Left cardiac atrium (tissue), 4 donors: ENCODE measurements at regions not wholly inside any gene's neighbourhood (a gene's known extent, or its start where the extent isn't known, plus 50 kb on each side); places are given as distances from the start of the nearest gene placed in this dataset.

ENCODE experiments used
- ATAC-seq, 2 donors: fragments of 200-7000 bp; cut with Tn5 transposase; one replicate each; pipeline ENCODE4 v1.9.1; 2020; ENCODE audit warnings: mild to moderate bottlenecking in 2 of 2, moderate library complexity in 2 of 2
- DNase-seq: peaks from one replicate; pipeline ENCODE4 v3.0.0-alpha.2; 2020
- intact Hi-C, 2 donors: fragments of 100-400 bp; cut with DNase I; formaldehyde crosslinking; loops; one replicate each; pipeline versions ENCODE4 v1.14.1 to v1.15.1; 2022 to 2023
- donor health status: DM: no; HTN: yes; CAD: no.
- donor health status: DM: no; HTN: yes; CAD: no; lungs with severe emphysema.
- donor health status: DM: yes; HTN: yes; CAD: no.
- donor health status: Dilated cardiomyopathy.

DNA sequence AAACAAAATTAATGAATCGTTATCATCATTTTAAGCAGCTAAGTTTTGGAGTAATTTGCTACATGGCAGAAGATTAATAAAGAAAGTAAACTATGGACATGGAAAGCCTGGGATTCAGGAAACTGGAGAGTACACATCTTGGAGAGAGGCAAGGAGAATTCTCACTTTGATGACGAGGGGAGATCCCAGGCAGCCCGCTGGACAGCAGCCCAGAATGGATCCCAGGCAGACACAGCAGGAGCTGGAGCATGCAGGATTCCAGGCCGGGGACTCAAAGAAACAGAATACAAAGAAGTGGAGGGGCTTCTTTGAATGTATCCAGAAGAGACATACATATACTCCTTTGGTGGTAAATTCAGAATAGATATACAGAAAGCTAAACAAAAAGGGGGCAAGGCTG is 118.0 kb upstream of the ATP6AP2 start:
- intact Hi-C loops: no loop called here
- no peak for ATAC-seq
- no peak for DNase-seq

DNA sequence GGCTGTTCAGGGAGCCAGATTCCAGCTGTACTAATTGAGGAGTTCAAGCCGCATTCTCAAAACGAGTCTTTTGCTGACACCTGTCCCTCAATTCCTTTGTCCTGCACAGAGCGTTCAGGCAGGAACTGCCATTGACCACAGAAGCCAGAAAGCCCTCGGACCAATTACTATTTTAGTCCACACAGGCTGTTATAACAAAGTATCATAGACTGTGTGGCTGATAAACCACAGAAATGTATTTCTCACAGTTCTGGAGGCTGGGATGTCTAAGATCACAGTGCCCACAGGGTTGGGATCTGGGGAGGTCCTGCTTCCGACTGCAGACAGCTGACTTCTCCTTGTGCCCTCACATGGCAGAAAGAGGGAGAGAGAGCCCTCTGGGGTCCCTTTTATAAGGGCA is 119.8 kb upstream of the ATP6AP2 start:
- intact Hi-C loops: no loop called here
- no peak for ATAC-seq
- DNase-seq: no peak

DNA sequence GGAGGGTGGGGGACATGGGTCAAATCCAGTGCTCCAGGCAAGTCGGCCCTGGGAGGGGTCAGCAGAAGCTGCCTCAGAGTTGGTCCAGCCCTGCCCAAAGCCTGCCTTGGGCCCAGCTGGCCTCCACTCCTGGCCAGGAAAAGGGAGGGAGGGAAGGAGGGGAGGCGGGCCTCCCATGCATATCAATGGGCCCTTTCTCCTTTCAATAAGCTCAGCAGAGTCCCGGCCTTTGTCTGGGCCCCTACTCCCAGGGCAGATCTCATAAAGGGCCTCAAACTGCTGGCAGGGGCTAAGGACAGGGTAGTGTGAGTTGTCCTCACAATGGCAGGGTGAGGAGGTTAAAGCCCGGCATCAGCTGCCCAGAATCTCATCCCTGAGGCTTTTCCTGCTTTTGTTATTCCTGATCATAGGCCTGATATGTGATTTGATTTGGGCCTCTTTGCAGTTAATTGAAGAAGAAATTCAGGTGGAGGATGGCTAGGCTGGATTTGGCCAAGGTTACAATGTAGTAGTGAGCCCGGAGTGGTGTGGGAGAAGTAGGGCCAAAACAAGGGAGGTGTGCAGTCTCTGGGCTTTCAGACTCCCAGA is 121.1 kb upstream of the ATP6AP2 start:
- no peak for DNase-seq
- intact Hi-C loops: no loop called here
- ATAC-seq: peak in 1 of 2 donors; percentile 22

DNA sequence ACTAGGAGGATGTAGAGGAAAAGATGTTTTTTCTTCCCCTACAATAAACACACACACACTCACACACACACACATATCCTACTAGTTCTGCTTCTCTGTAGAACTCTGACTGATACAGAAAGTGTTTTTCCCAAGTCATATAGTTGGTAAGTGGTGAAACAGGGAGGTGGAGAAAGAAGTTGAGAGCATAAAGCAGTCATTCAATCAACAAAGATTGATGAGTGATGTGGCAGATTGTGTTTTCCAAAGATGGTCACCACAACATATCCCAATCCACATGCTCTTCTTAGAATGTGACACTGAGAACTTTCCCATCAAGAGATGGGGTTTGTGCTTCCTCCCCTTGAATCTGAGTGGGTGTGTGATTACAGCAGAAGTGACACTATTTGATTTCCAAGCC is 123.4 kb upstream of the ATP6AP2 start:
- ATAC-seq: no peak
- intact Hi-C loops: no loop called here
- DNase-seq: no peak

DNA sequence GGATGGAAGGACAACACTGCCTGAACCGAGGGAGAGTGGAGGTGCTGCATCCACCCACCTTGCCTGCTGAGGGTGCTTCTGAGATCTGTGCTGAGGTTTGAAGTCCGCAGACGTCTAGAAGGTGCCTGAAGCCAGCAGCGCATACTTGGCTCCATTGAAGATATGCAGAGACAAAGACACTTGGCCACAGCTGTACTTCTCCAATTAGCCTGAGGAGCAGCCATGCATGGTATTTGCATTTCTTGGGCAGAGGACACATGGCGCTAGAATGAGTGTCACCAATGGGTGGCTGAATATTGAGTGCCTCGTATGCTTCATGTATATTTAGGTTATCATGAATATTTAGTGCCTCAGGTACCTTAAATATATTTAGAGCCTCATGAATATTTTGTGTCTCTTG is 128.7 kb upstream of the ATP6AP2 start:
- intact Hi-C loops: no loop called here
- ATAC-seq (no peak), DNase-seq (no peak)

DNA sequence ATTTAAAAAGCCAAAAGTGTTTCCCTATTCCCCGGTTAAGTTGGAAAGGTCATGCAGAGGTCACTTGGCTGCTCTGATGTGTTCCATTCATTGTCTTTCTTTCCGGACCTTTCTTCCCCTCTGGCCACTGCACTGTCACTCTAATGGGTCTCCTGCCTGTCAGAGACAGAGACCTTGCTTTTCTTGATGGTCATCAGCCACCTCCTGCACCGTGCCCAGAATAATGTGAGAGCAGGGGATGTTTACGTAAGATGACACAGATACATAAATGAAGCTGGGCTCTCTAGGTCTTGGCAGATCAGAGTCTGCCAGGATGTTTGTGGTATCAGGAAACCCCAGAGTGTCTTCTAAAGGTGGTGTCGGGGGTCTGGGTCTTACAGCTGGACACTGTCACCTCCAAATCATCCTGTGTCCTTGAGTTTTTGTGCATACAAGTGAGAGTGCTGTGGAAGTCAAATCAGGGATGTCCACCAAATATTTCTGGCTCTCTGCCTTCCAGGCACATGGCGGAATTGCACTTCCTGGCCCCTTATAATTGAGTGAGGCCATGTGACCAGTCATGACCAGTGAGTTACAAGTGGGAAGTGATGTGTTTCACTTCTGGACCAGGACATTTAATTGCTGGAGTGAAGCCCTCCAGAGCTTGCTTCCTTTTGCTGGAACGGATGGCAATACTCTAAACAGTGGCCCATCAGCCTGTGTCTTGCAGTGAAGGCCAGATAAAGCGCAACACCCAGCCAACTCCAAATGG is 130.6 kb upstream of the ATP6AP2 start:
- DNase-seq: no peak
- intact Hi-C loops: no loop called here
- ATAC-seq: no peak

DNA sequence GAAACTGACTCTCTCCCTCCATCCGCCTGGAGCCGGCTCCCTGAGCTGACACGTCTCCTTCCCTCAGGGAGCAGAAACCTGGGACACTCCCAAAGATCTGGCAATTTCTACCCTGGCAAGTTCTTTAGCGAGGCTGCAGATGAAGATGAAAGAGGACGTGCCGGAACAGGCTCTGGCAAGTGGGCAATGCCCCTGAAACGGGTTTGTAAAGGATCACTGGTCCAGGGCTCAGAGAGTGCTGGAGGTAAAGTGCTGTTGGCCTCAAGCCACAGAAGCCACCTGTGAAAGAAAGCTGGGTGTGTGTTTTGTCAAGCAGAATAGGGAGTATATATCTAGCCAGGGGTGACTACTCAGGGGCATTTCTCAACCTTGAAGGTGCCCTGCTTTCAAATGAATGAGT is 131.4 kb upstream of the ATP6AP2 start:
- intact Hi-C loops: no loop called here
- ATAC-seq (no peak), DNase-seq (no peak)

DNA sequence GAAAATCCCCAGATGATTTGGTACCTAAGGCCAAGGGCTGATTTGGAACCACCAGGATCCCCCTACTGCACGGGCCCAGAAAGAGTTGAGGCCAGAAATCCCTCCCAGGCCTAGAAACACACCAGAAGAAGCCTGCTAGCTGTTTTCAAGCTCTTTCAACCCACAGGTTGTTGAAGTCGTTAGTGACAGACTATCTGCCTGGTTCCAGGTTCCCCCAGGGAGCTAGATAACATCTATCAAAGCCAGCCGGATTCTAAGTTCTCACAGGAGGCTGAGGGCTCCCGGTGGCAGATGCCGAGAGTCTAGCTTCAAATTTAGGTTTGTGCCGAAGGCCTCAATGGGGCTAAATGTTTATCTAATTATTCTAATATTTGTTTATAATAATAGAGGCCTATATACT is 132.0 kb upstream of the ATP6AP2 start:
- DNase-seq (no peak), ATAC-seq (no peak)
- intact Hi-C loops: no loop called here

DNA sequence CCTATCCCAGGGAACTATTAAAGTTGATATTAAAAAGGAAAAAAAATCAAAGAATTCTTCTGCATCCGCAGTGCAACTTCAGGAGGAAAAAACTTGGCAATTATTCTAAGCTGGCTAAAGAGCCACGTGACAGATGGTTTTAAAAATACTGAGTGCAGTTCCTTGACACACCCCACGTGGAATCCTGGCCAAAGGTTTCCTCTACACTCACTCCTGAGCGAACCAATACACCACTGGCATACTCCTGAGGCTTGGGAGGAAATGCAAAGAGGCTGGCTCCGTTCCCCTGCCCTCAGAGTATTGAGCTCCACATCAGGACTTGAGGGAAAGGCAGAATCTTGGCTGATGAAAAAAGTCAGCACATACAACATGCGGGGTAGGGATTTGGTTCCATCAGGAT is 133.8 kb upstream of the ATP6AP2 start:
- intact Hi-C loops: no loop called here
- peak; percentile 44 for ATAC-seq
- no peak for DNase-seq

DNA sequence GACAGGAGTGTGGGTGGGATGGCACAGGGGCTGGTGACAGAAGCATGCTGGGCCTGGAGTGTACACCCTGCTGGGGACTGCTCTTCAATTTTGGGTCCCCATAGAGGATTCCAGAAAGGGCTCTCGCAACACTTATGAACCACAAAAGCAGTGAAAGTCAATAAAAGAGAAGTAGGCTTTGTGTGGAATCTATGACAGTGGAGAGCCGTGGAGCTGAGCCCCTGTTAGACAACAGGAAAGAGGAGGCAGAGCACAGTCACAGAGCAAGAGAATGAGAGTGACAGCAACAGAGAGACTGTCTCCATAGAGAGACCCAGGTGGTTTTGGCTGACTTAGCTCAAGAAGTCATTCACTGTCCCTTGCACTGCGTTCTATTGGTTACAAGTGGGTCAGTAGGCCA is 135.1 kb upstream of the ATP6AP2 start:
- DNase-seq (no peak), ATAC-seq (no peak)
- intact Hi-C loops: no loop called here

DNA sequence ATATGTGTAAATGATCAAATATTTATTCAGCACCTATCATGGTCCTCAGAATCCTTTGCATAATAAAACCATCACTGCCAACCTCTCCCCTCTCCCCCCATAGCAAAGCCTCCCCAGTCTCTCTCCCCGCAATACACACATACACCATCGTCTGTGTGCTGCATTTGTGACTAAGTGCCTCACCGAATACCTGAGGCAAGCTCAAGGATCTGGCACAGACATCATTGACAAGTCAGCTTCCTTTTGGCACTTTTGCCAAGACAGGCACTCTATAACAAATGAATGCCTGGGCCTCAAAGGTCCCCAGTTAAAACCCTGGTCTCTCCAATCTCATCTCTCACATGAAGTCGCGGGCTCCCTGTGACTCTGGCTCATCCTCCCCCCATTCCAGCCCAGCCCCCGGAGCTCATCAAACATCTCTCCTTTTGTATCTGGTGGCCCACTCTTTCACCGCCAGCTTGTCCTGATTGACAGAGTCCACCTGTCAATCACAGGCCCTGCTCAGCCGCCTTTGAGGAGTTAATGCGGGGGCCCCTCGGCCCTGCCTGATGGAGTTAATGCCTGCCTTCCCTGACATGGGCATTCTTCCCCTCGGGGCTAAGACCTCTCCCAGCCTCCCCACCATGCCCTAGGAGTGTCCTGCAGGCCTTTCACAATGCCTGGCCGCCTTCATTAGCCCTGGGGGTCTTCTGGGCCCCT is 135.8 kb upstream of the ATP6AP2 start:
- intact Hi-C loops: no loop called here
- no peak for ATAC-seq
- no peak for DNase-seq

DNA sequence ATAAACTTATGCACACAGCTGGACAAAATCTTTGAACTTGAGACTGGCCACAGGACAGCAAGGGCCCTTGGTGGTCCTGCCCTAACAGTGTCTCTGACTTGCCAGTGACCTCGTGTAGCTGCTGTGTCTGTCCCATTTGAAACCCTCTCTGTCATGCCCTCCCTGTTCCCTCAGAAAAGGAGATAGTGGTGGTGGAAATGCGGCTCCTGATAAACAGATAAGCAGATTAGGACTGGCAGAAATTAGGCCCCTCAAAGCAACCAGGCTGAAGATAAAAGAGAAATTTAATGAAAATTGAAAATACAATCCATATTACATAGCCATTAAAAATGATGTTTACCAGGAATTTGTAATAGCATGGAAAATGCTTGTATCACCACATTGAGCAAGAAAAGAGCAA is 136.6 kb upstream of the ATP6AP2 start:
- intact Hi-C loops: no loop called here
- ATAC-seq (no peak), DNase-seq (no peak)

DNA sequence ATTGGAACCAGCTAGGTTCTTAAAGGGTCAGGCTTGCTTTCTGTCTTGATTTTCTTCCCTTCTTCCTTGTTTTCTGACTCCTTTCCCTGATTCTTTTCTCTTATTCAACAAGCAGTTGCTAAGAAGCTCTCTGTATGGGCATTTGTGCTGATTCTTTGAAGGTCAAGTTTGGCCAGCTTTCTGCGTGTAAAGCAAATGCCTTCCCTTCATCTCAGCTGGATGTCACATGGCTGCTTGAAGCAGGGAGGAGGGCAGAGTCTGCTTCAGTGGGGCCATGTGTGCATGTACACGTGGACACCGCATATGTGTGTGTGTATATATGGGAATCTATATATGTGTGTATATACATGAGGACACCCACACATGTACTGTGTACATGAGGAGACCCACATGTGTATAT is 139.9 kb upstream of the ATP6AP2 start:
- intact Hi-C loops: no loop called here
- DNase-seq (no peak), ATAC-seq (no peak)

DNA sequence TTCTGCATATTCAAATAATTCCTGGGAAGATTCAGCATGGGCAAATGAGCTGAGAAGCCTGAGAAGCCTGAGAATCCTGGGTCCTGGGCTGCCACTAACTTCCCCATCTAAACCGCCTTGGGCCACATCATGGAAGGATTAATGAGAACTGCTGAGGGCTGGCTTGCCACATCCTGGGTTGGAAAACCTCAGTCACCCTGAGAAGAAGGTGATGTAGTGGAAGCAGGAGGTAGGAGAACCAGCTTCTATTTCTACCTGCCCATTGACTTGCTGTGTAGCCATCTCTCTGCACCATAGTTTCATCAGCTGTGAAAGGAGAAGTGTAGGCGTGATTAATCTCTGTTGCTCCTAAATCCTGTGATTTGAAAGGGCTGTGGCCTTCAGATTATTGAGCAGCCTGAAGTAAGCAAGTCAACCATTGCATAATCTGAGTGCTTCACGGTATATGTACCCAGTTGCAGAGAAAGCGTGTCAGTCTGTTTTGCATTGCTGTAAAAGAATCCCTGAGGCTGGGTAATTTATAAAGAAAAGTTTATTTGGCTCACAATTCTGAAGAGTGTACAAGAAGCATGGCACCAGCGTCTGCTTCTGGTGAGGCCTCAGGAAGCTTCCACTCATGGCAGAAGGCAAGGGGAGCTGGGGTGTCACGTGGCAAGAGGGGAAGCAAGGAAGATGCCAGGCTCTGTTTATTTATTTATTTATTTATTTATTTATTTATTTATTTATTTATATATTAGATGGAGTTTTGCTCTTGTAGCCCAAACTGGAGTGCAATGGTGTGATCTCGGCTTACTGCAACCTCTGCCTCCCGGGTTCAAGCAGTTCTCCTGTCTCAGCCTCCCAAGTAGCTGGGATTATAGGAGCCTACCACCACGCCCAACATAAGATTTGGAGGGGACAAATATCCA is 140.9 kb upstream of the ATP6AP2 start:
- DNase-seq (no peak), ATAC-seq (no peak)
- intact Hi-C loops: no loop called here

DNA sequence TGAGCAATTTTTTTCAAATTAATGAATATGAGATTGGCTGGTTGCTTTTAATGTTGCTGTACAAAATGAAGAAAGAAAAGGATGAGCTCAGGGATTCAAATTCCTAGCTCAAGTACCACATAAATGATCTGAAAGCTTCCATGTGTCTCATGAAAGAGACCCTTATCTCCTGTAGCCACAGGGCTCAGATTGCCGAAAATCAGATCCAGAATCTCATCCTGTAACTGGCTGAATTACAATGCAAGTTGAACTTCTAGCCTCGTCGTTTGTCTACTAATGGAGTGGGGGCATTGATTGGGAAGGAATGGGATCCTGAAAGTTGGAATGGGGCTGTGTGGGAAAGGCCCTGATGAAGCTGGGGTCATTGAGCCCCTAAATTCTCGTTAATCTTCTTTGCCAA is 143.4 kb upstream of the ATP6AP2 start:
- ATAC-seq (no peak), DNase-seq (no peak)
- intact Hi-C loops: no loop called here

DNA sequence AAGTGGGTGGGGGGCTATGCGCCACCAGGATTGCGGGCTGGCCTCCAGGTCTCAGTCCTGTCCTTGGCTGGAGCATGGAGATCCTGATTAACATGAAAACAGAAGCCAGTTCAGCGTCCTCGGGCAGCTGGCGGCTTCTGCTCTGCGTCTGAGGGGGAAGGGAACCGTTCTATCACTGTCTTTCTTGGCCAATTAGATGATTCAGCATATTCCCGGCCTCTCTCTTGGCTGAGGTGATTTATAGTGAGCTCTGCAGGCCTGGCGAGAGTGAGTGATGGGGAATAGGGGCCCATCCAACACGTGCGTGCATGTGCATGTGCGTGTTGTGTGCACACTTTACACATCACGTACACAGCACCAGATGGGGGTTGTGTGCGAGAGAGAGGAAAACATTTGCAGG is 145.8 kb upstream of the ATP6AP2 start:
- ATAC-seq (peak; percentile 74 to 85), DNase-seq (peak; percentile 31)
- intact Hi-C loops: no loop called here

DNA sequence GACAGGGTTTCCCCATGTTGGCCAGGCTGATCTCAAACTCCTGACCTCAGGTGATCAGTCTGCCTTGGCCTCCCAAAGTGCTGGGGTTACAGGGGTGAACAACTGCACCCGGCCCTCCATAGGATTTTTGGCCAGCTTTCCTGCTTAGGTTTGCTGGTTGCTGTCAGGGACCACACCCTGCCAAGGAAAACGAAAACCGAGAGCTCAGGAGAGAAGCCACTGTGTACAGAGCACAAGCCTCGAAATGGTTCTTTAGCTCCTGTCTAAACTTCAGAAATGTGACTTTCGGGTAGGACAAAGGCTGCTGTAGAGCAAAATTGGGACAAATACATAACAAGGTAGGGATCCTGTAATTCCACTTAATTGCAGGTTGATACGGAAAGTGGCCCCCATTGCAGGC is 146.3 kb upstream of the ATP6AP2 start:
- no peak for ATAC-seq
- no peak for DNase-seq
- intact Hi-C loops: no loop called here

DNA sequence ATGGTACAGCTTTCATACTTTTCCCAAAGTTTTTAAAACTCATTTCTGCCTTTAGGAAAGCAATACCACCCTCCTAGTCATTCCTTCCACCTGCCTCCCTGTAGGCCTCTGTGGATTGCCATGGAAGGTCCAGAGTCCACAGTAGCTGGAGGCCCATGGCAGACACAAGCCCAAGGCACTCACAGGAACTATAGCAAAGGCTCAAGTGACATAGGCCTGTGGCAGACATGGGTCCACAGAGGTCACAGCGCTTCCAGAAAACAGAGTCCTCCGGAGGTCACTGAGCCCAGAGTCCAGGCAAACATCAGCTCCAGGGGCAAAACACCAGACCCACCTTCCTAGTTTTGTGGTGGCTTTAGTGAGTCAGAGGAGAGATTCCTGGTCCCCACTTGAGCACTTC is 147.6 kb upstream of the ATP6AP2 start:
- ATAC-seq (no peak), DNase-seq (no peak)
- intact Hi-C loops: no loop called here

DNA sequence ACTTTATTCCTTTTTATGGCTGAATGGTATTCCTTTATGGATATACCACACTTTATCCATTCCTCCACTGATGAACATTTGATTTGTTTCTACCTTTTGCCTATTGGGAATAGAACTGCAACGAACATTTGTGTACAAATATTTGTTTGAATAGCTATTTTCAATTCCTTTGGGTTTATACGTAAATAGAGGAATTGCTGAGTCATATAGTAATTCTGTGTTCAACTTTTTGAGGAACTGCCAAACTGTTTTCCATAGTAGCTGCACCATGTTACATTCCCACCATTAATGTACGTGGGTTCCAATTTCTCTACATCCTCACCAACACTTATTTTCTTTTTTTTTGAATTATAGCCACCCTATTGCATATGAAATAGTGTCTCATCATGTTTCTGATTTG is 156.5 kb upstream of the ATP6AP2 start:
- intact Hi-C loops: no loop called here
- DNase-seq (no peak), ATAC-seq (no peak)

DNA sequence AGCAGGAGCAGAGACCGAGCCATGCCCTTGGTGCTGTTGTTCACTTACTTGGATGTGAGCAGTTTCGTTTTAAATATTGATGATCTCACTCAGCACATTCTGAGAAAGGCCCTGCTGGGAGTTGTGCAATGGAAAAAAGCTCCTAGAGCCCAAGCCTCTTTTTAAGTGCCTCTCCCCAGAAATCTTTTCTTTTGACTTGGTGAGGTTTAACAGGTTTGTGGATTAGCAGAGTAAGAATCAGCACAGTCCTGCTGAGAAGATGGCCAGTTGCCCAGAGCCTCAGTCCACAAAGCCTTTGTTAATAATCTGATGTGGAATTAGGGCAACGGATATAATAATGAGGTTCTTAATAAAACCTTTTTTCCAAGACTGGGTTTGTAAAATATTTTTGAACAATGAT is 157.5 kb upstream of the ATP6AP2 start:
- ATAC-seq (no peak), DNase-seq (no peak)
- intact Hi-C loops: no loop called here
